Prostate gland (tissue), 2 donors: ENCODE measurements at regions not wholly inside any gene's neighbourhood (a gene's known extent, or its start where the extent isn't known, plus 50 kb on each side); places are given as distances from the start of the nearest gene placed in this dataset.

Source experiments
- POLR2A ChIP-seq: fragments of 450-650 bp; IDR thresholded peaks from one replicate; pipeline ENCODE4 v1.6.1; 2016; ENCODE audit warnings: antibody characterized with exemption, mild to moderate bottlenecking
- POLR2AphosphoS5 ChIP-seq: sonication (generic); formaldehyde crosslinking; IDR thresholded peaks from one replicate; pipeline ENCODE4 v1.6.1; 2017; ENCODE audit warnings: antibody characterized with exemption
- TF ChIP-seq, protein P1 (sequence below), 4 experiments: fragments of 200-600 bp in 2 of 4; fragments of 450-650 bp in 2 of 4; sonication (generic) in 2 of 4; IDR thresholded peaks; 1 replicate in 3 of 4; 2 replicates in 1 of 4; pipeline ENCODE4 v1.5.1; 2016 to 2019; ENCODE audit warnings: antibody characterized with exemption in 4 of 4, mild to moderate bottlenecking in 2 of 4, moderate library complexity in 2 of 4

DNA sequence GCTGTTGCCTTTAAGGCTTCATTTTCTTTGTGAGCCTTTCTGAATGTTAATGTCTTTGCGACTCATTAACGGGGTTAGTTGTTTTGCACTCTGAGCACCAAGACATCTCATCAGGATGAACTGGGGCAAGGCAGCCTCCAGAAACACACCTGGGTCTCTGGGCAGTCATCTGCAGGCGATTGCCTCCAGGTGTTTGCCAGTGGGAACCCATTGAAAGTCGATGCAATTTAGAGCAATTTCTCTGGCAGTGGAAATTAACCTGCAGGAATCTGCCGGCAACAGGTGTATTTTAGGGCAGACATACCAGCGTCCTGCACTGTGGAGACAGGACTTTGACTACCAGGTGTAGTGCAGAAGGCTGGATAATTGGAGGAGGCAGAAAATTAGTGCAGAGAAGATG lies 661.0 kb upstream of the PTBP2 start:
- no peak for TF ChIP-seq POLR2A
- TF ChIP-seq, protein P1, sequence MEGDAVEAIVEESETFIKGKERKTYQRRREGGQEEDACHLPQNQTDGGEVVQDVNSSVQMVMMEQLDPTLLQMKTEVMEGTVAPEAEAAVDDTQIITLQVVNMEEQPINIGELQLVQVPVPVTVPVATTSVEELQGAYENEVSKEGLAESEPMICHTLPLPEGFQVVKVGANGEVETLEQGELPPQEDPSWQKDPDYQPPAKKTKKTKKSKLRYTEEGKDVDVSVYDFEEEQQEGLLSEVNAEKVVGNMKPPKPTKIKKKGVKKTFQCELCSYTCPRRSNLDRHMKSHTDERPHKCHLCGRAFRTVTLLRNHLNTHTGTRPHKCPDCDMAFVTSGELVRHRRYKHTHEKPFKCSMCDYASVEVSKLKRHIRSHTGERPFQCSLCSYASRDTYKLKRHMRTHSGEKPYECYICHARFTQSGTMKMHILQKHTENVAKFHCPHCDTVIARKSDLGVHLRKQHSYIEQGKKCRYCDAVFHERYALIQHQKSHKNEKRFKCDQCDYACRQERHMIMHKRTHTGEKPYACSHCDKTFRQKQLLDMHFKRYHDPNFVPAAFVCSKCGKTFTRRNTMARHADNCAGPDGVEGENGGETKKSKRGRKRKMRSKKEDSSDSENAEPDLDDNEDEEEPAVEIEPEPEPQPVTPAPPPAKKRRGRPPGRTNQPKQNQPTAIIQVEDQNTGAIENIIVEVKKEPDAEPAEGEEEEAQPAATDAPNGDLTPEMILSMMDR (IDR thresholded peaks at IDR 0.05) = no peak
- TF ChIP-seq POLR2AphosphoS5 = no peak
